Mesendoderm (in vitro differentiated cells): ENCODE measurements at regions not wholly inside any gene's neighbourhood (a gene's known extent, or its start where the extent isn't known, plus 50 kb on each side); places are given as distances from the start of the nearest gene placed in this dataset.

Experiments
- DNase-seq: peaks from one replicate; pipeline ENCODE4 v3.0.0; 2013
- H2AK5ac ChIP-seq: 2 replicates; pipeline ENCODE4 v1.6.1; 2013; ENCODE audit warnings: low read length, inconsistent platforms
- H2BK120ac ChIP-seq: 2 replicates; pipeline ENCODE4 v1.6.1; 2013; ENCODE audit warnings: low read depth, mild to moderate bottlenecking, low read length, moderate library complexity, mixed read lengths
- H2BK15ac ChIP-seq: replicated peaks from 2 replicates; pipeline ENCODE4 v1.6.1; 2013; ENCODE audit warnings: low read depth, mild to moderate bottlenecking, moderate library complexity
- H2BK5ac ChIP-seq: 2 replicates; pipeline ENCODE4 v1.6.1; 2013; ENCODE audit warnings: low read length, inconsistent platforms
- H3K18ac ChIP-seq: 2 replicates; pipeline ENCODE4 v1.6.1; 2013; ENCODE audit warnings: mild to moderate bottlenecking, low read length, mixed read lengths
- H3K23ac ChIP-seq: one replicate; pipeline ENCODE4 v1.6.1; 2013; ENCODE audit warnings: low read length
- H3K27ac ChIP-seq: 2 replicates; pipeline ENCODE4 v1.5.1; 2013; ENCODE audit warnings: low read depth, mild to moderate bottlenecking, inconsistent platforms, low read length, moderate library complexity
- H3K27me3 ChIP-seq: 2 replicates; pipeline ENCODE4 v1.6.1; 2013; ENCODE audit warnings: low read length, control low read depth, mild to moderate bottlenecking, inconsistent platforms; ENCODE audit not compliant: insufficient read depth, poor library complexity
- H3K36me3 ChIP-seq: 2 replicates; pipeline ENCODE4 v1.6.1; 2013; ENCODE audit warnings: low read length, inconsistent platforms; ENCODE audit not compliant: control insufficient read depth, insufficient read depth
- H3K4ac ChIP-seq: one replicate; pipeline ENCODE4 v1.6.1; 2013; ENCODE audit warnings: low read depth, mild to moderate bottlenecking, low read length, moderate library complexity
- H3K4me1 ChIP-seq: 2 replicates; pipeline ENCODE4 v1.6.1; 2013; ENCODE audit warnings: low read depth, low read length, inconsistent platforms; ENCODE audit not compliant: control insufficient read depth
- H3K4me2 ChIP-seq: 2 replicates; pipeline ENCODE4 v1.6.1; 2013; ENCODE audit warnings: low read length
- H3K4me3 ChIP-seq: 2 replicates; pipeline ENCODE4 v1.5.1; 2013; ENCODE audit warnings: mild to moderate bottlenecking, low read length
- H3K56ac ChIP-seq: one replicate; pipeline ENCODE4 v1.6.1; 2013; ENCODE audit warnings: low read length
- H3K79me1 ChIP-seq: 2 replicates; pipeline ENCODE4 v1.6.1; 2013; ENCODE audit warnings: low read length, inconsistent platforms
- H3K79me2 ChIP-seq: 2 replicates; pipeline ENCODE4 v1.6.1; 2013; ENCODE audit warnings: mild to moderate bottlenecking, low read length; ENCODE audit not compliant: control insufficient read depth, insufficient read depth
- H3K9ac ChIP-seq: 2 replicates; pipeline ENCODE4 v1.6.1; 2013; ENCODE audit warnings: low read length, inconsistent platforms
- H4K5ac ChIP-seq: one replicate; pipeline ENCODE4 v1.6.1; 2013; ENCODE audit warnings: low read length
- H4K8ac ChIP-seq: one replicate; pipeline ENCODE4 v1.6.1; 2013; ENCODE audit warnings: low read depth, mild to moderate bottlenecking, control low read depth, low read length, moderate library complexity
- WGBS: extraction: QIAGEN DNeasy Blood & Tissue Kit; methylation state at CpG from one replicate; pipeline ENCODE4 v1.1.7; 2013; ENCODE audit warnings: low lambda C conversion rate, missing lambda C conversion rate; ENCODE audit not compliant: insufficient coverage; ENCODE audit errors: extremely low coverage; 5-methylcytosine and 5-hydroxymethylcytosine counted together

DNA sequence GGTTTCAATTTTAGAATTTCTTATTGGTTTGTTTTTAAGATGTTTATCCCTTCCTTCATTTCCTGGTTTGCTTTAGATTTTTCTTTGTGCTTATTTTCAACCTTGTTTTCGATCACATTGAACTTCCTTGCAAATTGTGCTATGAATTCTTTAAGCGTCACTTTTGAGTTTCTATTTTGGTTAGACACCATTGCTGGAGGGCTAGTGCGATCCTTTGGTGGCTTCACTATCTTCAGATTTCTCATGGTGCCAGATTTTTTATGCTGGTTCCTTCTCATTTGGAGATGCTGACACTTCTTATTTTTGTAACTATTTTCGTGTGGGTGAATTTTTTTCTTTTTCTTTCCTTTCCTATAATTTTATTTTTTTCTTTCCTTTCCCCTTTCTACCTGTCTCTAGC is 227.2 kb upstream of the HDX start:
- no peaks in the 10 kb centered on the region for H3K4me1 ChIP-seq
- no peaks in the 10 kb centered on the region for H3K79me1 ChIP-seq
- H3K79me2 ChIP-seq, result no peaks in the 10 kb centered on the region
- no peaks in the 10 kb centered on the region for H3K36me3 ChIP-seq
- no peak overlapping the region for H2AK5ac ChIP-seq
- H2BK5ac ChIP-seq, result no peak overlapping the region
- H4K5ac ChIP-seq, result no peak overlapping the region
- H4K8ac ChIP-seq, result no peak overlapping the region
- no peaks in the 10 kb centered on the region for H3K27me3 ChIP-seq
- H3K23ac ChIP-seq, result no peak overlapping the region
- no peak overlapping the region for H3K4ac ChIP-seq
- H3K4me2 ChIP-seq, result no peak overlapping the region
- DNase-seq, result no peak
- no peak overlapping the region for H3K4me3 ChIP-seq
- H2BK120ac ChIP-seq, result no peak overlapping the region
- no CpG with 5 or more reads among the region's 4 CpGs for WGBS
- H3K18ac ChIP-seq, result no peak overlapping the region
- H2BK15ac ChIP-seq, result no peak overlapping the region
- H3K9ac ChIP-seq, result no peak overlapping the region
- H3K27ac ChIP-seq, result no peak overlapping the region
- no peak overlapping the region for H3K56ac ChIP-seq

DNA sequence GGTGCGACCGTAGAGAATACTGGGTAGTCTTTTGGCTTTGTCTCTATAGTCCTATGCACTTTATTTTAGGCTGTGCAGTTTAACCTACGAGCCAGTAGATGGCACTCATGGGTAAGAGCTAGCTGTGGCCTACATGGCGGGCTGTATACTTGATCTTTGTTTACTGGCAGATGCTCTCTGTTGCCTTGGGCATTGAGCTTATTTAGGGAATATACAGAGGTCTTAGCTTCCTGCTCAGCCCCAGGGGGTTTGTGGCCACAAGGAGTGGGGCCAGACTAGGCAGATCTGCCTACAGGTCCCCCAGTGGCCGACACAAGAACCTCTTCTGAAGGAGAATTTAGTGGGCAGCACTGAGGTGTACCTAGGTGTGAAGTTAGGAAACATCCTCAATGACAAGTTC is 227.6 kb upstream of the HDX start:
- Histone ChIP-seq H3K4me1 (no peaks in the 10 kb centered on the region), H3K4me2 (no peak overlapping the region), H3K27me3 (no peaks in the 10 kb centered on the region), H3K27ac (no peak overlapping the region), H3K9ac (no peak overlapping the region), H3K56ac (no peak overlapping the region), H3K79me1 (no peaks in the 10 kb centered on the region), H2BK120ac (no peak overlapping the region), H2AK5ac (no peak overlapping the region), H3K18ac (no peak overlapping the region), H2BK5ac (no peak overlapping the region), H3K4me3 (no peak overlapping the region), H3K36me3 (no peaks in the 10 kb centered on the region), H4K8ac (no peak overlapping the region), H2BK15ac (no peak overlapping the region), H3K4ac (no peak overlapping the region), H3K23ac (no peak overlapping the region), H4K5ac (no peak overlapping the region), H3K79me2 (no peaks in the 10 kb centered on the region)
- WGBS, result no CpG with 5 or more reads among the region's 5 CpGs
- peak; percentile 94 for DNase-seq

DNA sequence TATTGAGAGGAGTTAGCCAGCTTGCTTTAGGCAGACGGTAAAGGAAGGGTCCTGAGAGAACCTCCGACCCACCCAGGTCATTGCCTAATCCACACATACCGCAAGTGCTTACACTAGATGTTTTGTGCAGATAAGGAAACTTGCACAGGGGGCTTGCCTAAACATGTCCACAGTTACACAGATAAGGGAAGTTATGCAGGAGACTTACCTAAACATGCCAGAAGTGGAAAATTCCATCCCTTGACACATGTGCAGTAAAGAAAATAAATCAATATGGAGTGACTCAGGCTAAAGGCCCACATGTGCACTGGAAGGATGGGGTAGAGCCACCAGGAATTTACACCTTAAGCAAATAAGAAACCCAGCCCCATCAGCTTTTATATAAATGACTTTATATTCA is 232.8 kb upstream of the HDX start:
- Histone ChIP-seq H2BK120ac (no peak overlapping the region), H2BK5ac (no peak overlapping the region), H3K23ac (no peak overlapping the region), H3K4ac (no peak overlapping the region), H4K5ac (no peak overlapping the region), H3K36me3 (no peaks in the 10 kb centered on the region), H3K79me1 (no peaks in the 10 kb centered on the region), H4K8ac (no peak overlapping the region), H3K18ac (no peak overlapping the region), H2AK5ac (no peak overlapping the region), H3K4me2 (no peak overlapping the region), H3K9ac (no peak overlapping the region), H3K27ac (no peak overlapping the region), H3K27me3 (no peaks in the 10 kb centered on the region), H3K4me1 (no peaks in the 10 kb centered on the region), H2BK15ac (no peak overlapping the region), H3K4me3 (no peak overlapping the region), H3K56ac (no peak overlapping the region), H3K79me2 (no peaks in the 10 kb centered on the region)
- no peak for DNase-seq
- WGBS, result no CpG with 5 or more reads among the region's 3 CpGs

DNA sequence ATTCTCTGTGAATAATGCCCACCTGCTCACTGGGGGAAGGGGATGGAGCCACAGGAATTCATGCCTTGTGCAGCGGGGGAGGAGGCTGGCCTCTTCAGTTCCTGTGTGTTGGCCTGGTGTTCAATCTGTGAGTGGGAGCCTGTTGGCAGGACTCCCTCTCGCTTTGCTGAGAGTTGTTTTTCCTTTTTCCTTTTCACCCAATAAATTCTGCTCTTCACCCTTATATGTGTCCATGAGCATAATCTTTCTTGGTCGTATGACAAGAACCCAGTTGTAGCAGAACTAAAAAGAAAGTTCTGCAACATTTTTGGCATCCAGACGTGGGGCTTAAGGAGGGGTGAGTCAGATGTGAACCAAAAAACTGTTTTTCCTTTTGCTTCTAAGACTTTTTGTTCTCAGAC is 235.2 kb upstream of the HDX start:
- no peak overlapping the region for H2BK120ac ChIP-seq
- WGBS, result no CpG with 5 or more reads among the region's 4 CpGs
- no peak overlapping the region for H4K8ac ChIP-seq
- no peaks in the 10 kb centered on the region for H3K4me1 ChIP-seq
- no peaks in the 10 kb centered on the region for H3K79me1 ChIP-seq
- no peak overlapping the region for H4K5ac ChIP-seq
- no peak overlapping the region for H3K23ac ChIP-seq
- H3K4ac ChIP-seq, result no peak overlapping the region
- no peak overlapping the region for H2AK5ac ChIP-seq
- H2BK15ac ChIP-seq, result no peak overlapping the region
- no peak overlapping the region for H3K4me2 ChIP-seq
- DNase-seq, result peak; percentile 21
- H3K56ac ChIP-seq, result peak overlapping the region; percentile 15
- H3K27me3 ChIP-seq, result no peaks in the 10 kb centered on the region
- no peak overlapping the region for H3K9ac ChIP-seq
- no peak overlapping the region for H3K27ac ChIP-seq
- H3K79me2 ChIP-seq, result no peaks in the 10 kb centered on the region
- H3K36me3 ChIP-seq, result no peaks in the 10 kb centered on the region
- peak overlapping the region; percentile 51 for H3K18ac ChIP-seq
- no peak overlapping the region for H2BK5ac ChIP-seq
- no peak overlapping the region for H3K4me3 ChIP-seq

DNA sequence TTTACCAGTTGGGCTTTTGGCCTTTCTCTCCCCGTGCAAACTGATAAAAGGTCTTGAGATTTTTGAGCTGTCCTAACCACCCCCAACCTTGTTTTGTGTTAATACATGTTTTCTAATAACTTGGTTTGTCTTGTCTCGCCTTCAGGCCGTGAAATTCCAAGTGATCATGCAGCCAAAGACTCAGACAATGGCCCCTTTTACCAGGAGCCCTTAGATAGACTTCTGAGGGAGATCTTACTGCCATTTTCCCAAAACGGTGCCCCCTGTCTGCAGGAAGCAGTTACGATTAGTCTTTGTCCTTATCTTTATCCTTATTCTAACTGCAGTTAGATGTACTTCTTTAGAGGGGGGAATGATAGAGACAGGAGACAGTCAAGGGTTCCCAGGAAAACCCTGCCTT is 245.3 kb upstream of the HDX start:
- no peak overlapping the region for H2BK15ac ChIP-seq
- H3K4me2 ChIP-seq, result no peak overlapping the region
- no peak overlapping the region for H3K9ac ChIP-seq
- H2BK120ac ChIP-seq, result no peak overlapping the region
- no CpG with 5 or more reads among the region's 5 CpGs for WGBS
- H3K4me3 ChIP-seq, result no peak overlapping the region
- no peak for DNase-seq
- no peaks in the 10 kb centered on the region for H3K79me1 ChIP-seq
- no peak overlapping the region for H4K8ac ChIP-seq
- no peak overlapping the region for H3K56ac ChIP-seq
- H3K36me3 ChIP-seq, result no peaks in the 10 kb centered on the region
- H4K5ac ChIP-seq, result no peak overlapping the region
- H2BK5ac ChIP-seq, result no peak overlapping the region
- no peaks in the 10 kb centered on the region for H3K4me1 ChIP-seq
- H3K23ac ChIP-seq, result no peak overlapping the region
- H3K79me2 ChIP-seq, result no peaks in the 10 kb centered on the region
- H3K27ac ChIP-seq, result no peak overlapping the region
- H2AK5ac ChIP-seq, result no peak overlapping the region
- no peak overlapping the region for H3K4ac ChIP-seq
- no peak overlapping the region for H3K18ac ChIP-seq
- no peaks in the 10 kb centered on the region for H3K27me3 ChIP-seq

DNA sequence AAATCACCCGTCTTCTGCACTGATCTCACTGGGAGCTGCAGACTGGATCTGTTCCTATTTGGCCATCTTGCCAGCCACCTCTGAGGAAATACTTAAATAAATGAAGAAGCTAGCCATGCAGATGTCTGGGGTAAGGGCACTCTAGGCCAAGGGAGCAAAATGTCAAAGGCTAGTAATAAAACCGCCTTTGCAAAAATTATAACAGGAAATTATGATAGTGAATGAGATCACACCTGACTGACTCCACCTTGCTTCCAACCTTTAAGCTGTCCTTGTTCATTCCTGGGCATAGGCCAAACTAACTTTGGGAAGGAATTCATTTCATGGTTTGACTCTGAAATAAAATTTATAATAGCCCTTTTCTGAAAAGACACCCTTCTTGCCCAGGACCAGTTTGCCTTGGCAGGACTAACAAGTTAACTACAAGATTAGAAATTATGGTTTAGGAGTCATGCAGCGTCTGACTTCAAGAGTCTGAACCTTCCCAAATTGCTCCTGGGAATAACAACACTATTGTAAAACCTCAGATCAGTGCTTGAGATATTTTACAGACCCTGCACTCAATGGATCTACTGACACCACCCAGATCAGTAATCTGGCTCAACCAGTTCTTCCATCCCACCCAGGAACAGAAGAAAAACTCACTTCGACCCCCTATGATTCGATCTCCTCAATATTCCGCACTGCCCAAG is 246.9 kb upstream of the HDX start:
- no peak overlapping the region for H3K18ac ChIP-seq
- no peak overlapping the region for H3K4me2 ChIP-seq
- no peak overlapping the region for H3K4me3 ChIP-seq
- H4K5ac ChIP-seq, result no peak overlapping the region
- H2BK120ac ChIP-seq, result no peak overlapping the region
- no peaks in the 10 kb centered on the region for H3K79me1 ChIP-seq
- H4K8ac ChIP-seq, result no peak overlapping the region
- no peak overlapping the region for H3K27ac ChIP-seq
- no peaks in the 10 kb centered on the region for H3K36me3 ChIP-seq
- H3K4ac ChIP-seq, result no peak overlapping the region
- no peak overlapping the region for H2BK5ac ChIP-seq
- no peak overlapping the region for H3K9ac ChIP-seq
- no peak overlapping the region for H3K56ac ChIP-seq
- no peaks in the 10 kb centered on the region for H3K4me1 ChIP-seq
- no peak overlapping the region for H2AK5ac ChIP-seq
- DNase-seq, result no peak
- WGBS, result no CpG with 5 or more reads among the region's 6 CpGs
- no peak overlapping the region for H3K23ac ChIP-seq
- H3K27me3 ChIP-seq, result no peaks in the 10 kb centered on the region
- no peak overlapping the region for H2BK15ac ChIP-seq
- no peaks in the 10 kb centered on the region for H3K79me2 ChIP-seq
